ENCODE measurements at regions not wholly inside any gene's neighbourhood (a gene's known extent, or its start where the extent isn't known, plus 50 kb on each side); places are given as distances from the start of the nearest gene placed in this dataset.

- no peak for DNase-seq
Measured at GRCh38 chr1:184141361-184141880, 89.9 kb downstream of the TSEN15 start.

DNA sequence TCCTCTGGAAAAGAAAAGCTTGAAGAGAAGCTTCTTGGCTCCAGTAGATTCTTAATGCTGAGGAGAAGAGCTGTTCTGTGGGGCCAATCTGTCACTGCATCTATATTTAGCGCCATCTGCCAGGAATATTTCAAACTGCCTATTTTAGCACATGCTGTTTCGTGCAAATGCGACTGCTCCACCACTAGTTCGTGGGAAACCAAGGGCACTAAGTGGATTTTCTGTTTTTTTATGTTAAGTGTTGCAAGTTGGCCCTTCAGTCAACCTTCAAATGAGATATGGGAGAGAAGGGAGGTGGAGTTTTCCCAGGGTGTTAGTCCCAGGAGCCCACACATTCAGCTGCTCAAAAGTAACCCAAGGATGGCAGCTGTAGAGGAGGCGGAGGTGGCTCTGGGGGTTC is 91.9 kb downstream of the TSEN15 start:
- DNase-seq: peak; percentile 84

DNA sequence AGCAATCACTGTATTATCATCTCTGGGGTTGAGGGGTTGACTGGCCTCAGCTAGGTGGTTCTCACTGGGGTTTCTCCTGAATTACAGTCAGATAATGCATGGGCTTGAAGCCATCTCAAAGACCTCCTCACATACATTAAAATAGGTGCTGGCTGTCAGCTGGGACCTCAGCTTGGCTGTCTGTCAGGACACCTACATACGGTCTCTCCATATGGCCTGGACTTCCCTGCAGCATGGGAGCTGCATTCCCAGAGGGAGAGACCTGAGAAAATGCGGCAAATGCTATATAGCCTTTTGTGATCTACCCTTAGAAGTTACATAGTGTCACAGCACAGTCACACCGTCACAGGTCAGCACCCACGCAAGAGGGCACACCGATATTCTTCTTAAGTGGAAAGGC is 93.6 kb downstream of the TSEN15 start:
- no peak for DNase-seq

DNA sequence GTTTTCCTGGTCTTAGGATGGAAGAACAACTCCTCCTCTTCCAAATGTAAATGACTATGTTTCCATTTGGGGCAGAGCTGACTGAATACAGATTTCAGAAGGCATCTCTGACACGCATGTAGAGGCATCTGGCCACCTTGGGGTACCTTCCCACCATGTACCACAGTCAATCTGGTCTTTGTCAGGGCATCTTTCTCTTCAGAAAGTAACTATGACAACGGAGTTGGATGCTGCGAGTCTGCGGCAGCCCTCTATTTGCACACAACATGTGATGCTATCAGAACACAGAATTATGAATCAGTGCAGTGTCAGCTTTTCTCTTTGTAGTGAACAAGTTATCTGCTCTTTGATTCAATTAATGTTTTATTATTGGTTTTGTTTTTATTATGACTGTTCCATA is 94.7 kb downstream of the TSEN15 start:
- no peak for DNase-seq

- no peak for DNase-seq
Measured at GRCh38 chr1:184150776-184151531, 99.4 kb downstream of the TSEN15 start.

GRCh38 chr1:184152434-184152898 is 100.9 kb downstream of the TSEN15 start:
- peak; percentile 76 for DNase-seq

- peak; percentile 76 for DNase-seq
Measured at GRCh38 chr1:184152974-184153373, 101.4 kb downstream of the TSEN15 start.

GRCh38 chr1:184153731-184154130 is 102.2 kb downstream of the TSEN15 start:
- DNase-seq: no peak

- no peak for DNase-seq
Measured at GRCh38 chr1:184156521-184157393, 105.2 kb downstream of the TSEN15 start.

- no peak for DNase-seq
Measured at GRCh38 chr1:184157394-184157742, 105.8 kb downstream of the TSEN15 start.

DNA sequence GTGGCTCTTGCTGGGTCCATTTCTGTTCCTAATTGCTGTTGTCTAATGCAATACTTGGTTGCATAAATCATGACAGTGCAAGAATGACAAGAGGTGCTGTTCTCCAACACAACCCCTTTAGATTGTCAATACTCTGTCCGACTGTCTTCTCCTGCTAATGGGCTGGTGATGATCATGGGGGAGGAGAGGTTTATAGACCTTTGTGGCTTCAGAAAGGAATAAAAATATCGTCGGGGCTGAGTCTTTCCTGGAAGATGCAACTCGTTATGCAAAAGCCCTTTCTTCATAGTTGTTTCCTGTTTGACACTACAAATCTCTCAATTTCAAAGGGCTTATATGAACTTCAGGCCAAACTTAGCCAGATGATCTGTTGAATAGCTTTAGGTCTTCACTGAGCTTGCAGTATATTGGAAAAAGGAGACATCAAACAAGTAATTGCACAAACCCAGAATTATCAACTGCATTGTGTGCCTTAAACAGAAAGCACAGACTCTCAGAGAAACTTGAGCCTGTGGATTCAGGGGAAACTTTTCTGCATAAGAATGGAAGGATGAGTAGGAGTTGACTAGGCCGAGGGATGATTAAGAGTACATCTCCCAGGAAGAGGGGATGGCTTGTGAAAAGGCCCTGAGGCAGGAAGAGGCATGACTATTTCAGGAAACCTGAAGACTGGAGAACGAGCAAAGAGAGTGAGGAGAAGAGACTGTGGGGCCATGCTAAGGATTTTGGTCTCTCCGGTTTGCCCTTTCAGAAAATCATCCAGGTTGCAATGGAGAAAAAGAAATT is 107.6 kb downstream of the TSEN15 start:
- DNase-seq: no peak

- DNase-seq: no peak
Measured at GRCh38 chr1:184160236-184160635, 108.7 kb downstream of the TSEN15 start.

DNA sequence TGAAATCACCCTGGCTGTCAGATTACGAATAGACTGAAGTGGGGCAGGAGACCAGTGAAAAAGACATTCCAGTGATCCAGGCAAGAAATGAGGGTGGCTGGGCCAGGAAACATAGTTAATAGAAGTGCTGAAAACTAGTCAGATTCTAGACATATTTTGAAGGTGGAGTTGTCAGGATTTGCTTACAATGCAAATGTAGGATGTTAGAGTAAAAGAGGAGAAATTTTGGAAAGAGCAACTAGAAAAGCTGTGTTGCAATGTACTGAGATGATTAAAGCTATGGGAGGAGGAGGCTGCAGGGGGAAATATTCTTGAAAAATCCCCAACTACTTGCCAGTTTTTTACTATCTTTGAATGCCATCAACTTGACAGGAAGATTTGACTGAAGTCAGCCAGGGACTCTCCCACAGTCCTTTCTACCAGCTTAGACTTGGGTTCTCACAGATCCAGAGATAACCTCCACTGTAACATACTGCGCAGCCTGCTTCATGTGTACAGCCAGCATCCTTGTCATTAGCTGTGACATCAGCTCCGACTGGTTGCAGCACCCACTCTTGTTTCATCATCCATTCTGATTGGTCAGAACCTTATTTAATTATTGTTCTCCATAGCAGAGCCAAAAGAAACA is 109.7 kb downstream of the TSEN15 start:
- DNase-seq: no peak

GRCh38 chr1:184162281-184162680 is 110.8 kb downstream of the TSEN15 start:
- no peak for DNase-seq

GRCh38 chr1:184163674-184164465 is 112.3 kb downstream of the TSEN15 start:
- peak; percentile 40 for DNase-seq

DNA sequence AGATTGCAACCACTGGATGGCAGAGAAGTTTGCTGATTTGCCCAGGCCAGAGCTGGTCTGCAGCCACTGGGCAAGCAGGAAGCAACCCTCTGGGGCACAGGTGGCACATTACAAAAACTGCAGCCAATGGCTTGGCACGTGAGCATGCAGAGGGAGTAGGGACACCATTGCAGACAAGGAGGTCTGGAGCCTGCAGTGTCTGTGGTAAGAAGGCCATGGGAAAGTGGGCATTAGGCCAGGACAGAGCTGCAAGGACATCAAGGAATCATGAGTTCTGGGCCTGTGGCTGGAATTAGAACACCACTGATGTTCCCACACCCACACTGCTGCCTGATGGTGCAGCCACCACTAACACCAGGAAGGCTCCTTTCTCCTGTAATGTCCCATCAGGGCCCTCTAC is 113.0 kb downstream of the TSEN15 start:
- no peak for DNase-seq

DNA sequence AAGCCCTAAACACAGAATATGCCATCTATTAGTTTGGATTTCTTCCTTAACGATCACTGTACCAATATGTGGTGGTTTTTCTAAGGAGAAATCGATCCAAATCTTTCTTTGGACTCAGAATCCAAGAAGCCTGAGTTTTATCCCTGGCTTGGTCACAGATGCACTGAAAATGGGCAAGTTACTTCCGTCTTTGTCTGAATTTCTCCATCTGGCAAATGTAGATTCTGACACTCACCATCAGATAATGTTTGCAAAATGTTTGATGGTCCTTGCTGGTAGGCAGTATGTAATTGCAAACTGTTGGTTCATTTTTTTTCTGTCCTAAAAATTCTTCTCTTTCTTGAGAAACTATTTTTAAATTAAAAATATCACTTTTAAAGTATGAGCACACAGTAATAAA is 115.0 kb downstream of the TSEN15 start:
- DNase-seq: no peak

DNA sequence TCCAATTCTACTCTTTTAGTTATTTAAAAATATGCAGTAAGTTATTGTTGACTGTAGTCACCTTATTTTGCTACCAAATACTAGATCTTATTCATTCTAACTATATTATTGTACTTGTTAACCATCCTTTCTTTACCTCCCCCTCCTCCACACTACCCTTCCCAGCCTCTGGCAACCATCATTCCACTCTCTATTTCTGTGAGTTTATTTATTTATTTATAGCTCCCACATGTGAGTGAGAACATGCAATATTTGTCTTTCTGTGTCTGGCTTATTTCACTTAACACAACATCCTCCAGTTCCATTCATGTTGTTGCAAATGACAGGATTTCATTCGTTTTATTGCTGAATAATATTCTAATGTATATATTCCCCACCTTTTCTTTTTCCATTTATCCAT is 115.8 kb downstream of the TSEN15 start:
- no peak for DNase-seq

- DNase-seq: no peak
Measured at GRCh38 chr1:184170719-184171118, 119.2 kb downstream of the TSEN15 start.

DNA sequence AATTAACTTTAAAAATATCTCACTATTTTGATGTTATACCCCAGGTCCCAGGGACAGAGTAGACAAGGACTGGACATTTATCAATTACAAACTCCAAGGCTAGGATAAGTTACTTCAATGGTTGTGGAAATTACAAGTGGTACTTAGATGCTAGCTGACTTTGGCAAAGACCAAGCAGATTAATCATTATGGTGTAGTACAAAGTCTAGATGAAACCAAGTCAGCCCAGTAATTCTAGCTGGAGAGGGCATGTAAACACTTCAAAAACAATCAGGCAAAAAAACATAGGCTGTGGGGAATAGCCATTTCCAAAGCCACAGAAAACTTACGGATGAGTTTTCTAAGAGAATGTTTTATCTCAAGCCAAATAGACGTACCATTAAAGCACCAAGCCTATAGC is 124.5 kb downstream of the TSEN15 start:
- no peak for DNase-seq

DNA sequence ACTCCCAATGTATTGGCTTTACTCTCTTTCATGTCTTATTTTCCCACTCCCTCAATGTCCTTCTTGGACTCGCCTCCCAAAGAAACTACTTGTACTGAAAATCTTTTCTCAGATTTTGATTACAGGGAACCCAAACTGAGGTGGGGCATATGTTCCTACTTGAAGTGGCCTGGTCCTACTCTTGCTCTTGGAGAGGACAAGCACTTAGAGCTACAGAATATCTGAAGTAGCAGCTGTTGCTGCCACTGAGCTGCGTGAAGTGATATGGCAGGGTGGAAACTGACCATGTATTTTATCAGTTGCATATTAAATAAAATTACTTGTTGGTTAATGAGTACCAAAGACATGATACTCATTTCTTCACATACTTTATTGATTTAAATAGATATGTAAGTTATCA is 129.5 kb downstream of the TSEN15 start:
- no peak for DNase-seq

DNA sequence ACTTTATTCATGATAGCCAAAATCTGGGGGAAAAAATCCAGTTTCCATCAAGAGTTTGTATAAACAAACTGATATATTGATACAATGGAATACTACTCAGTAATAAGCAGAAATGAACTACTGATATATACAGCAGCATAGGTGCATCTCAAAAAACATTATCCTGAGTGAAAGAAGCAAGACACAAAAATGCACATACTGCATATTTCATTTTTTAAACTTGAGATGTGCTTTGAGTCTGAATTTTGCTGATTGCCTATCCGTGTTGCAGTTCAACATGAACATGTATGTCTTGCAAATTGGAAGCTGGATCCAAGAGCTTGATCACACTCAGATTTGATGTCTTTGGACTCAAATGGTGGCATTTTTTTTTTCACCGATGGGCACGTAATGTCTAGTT is 132.4 kb downstream of the TSEN15 start:
- no peak for DNase-seq

Measured in NCI-H82 (cell line).